ENCODE measurements at regions not wholly inside any gene's neighbourhood (a gene's known extent, or its start where the extent isn't known, plus 50 kb on each side); places are given as distances from the start of the nearest gene placed in this dataset.
"Not testable (repeated sequence)": the region's sequence is repeated elsewhere in the genome, so short reads cannot be mapped to it uniquely, and the experiment has no call there.

DNA sequence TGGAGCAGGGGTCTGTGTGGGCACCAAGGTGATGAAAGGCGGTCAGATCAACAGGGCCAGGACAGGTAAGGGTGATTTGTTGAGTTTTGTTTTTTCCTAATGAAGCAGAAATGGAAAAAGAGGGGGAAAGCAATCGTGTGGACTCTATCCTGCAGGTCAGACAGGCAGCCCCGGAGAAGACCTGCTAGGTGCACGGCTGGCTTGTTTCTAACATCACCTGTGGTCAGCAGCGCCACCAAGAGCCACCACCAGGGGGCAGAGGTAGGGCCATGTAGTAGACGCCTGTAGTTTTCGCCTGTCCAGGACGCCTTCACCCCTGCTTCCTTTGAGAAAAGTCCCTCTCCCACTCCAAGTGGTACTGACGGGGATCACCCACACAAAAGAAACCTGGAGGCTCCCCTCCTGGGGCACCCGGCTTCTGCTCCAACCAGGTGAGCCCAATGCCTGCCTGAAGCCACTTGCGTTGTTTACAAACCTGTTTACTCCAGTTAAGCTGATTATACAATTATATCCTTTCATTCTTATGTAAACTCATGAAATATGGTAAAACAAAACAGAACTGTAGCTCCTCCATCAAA is 54.2 kb upstream of the SEC14L1 start:
- TF ChIP-seq, protein P1, sequence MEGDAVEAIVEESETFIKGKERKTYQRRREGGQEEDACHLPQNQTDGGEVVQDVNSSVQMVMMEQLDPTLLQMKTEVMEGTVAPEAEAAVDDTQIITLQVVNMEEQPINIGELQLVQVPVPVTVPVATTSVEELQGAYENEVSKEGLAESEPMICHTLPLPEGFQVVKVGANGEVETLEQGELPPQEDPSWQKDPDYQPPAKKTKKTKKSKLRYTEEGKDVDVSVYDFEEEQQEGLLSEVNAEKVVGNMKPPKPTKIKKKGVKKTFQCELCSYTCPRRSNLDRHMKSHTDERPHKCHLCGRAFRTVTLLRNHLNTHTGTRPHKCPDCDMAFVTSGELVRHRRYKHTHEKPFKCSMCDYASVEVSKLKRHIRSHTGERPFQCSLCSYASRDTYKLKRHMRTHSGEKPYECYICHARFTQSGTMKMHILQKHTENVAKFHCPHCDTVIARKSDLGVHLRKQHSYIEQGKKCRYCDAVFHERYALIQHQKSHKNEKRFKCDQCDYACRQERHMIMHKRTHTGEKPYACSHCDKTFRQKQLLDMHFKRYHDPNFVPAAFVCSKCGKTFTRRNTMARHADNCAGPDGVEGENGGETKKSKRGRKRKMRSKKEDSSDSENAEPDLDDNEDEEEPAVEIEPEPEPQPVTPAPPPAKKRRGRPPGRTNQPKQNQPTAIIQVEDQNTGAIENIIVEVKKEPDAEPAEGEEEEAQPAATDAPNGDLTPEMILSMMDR (IDR thresholded peaks at IDR 0.05; ENCODE audit: low read depth, low read length), result peak; percentile 95
- DNase-seq (ENCODE audit: extremely low read depth, low read depth), result peak; percentile 47

- DNase-seq (ENCODE audit: extremely low read depth, low read depth), result no peak
- TF ChIP-seq, protein P1 (IDR thresholded peaks at IDR 0.05; ENCODE audit: low read depth, low read length), result no peak
Observed at GRCh38 chr17:77087650-77088454, 52.9 kb upstream of the SEC14L1 start.

- TF ChIP-seq, protein P1 (IDR thresholded peaks at IDR 0.05; ENCODE audit: low read depth, low read length), result peak; percentile 81
Observed at GRCh38 chr17:77088455-77089123, 52.2 kb upstream of the SEC14L1 start.

GRCh38 chr17:77089124-77089490 is 51.7 kb upstream of the SEC14L1 start:
- DNase-seq (ENCODE audit: extremely low read depth, low read depth), result no peak
- TF ChIP-seq, protein P1 (IDR thresholded peaks at IDR 0.05; ENCODE audit: low read depth, low read length), result no peak

More at GRCh38 chr17:77088455-77089123, 52.2 kb upstream of the SEC14L1 start:
- DNase-seq (ENCODE audit: extremely low read depth, low read depth), result peak; percentile 93

DNA sequence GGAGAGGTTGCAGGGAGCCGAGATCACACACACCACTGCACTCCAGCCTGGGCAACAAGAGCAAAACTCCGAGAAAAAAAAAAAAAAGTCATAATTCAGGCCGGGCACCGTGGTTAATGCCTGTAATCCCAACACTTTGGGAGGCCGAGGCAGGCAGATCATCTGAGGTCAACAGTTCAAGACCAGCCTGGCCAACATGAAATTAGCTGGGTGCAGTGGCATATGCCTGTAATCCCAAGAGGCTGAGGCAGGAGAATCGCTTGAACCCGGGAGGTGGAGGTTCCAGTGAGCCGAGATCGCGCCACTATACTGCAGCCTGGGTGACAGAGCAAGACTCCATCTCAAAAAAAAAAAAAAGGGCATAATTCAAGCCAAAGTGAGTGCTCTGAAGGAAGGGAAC is 50.8 kb upstream of the SEC14L1 start:
- not testable (repeated sequence) for DNase-seq (ENCODE audit: extremely low read depth, low read depth)

- TF ChIP-seq, protein P1 (IDR thresholded peaks at IDR 0.05; ENCODE audit: low read depth, low read length), result no peak
- DNase-seq (ENCODE audit: extremely low read depth, low read depth), result no peak
Observed at GRCh38 chr17:77090476-77090875, 50.3 kb upstream of the SEC14L1 start.

Data from AG09319 (cell line).